Upper lobe of left lung (tissue), 4 donors: ENCODE measurements at regions not wholly inside any gene's neighbourhood (a gene's known extent, or its start where the extent isn't known, plus 50 kb on each side); places are given as distances from the start of the nearest gene placed in this dataset.

Experiments used
- EP300 ChIP-seq, 4 donors: sonication (generic); formaldehyde crosslinking; IDR thresholded peaks; one replicate each; pipeline ENCODE4 v1.5.1; 2017; ENCODE audit warnings: antibody characterized with exemption in 4 of 4, control low read depth in 2 of 4
- POLR2A ChIP-seq, 4 donors: fragments of 450-650 bp; IDR thresholded peaks; one replicate each; pipeline ENCODE4 v1.5.1; 2016 to 2017; ENCODE audit warnings: antibody characterized with exemption in 4 of 4, mild to moderate bottlenecking in 2 of 4
- POLR2AphosphoS5 ChIP-seq, 2 donors: sonication (generic); formaldehyde crosslinking; IDR thresholded peaks; one replicate each; pipeline ENCODE4 v1.5.1; 2017; ENCODE audit warnings: antibody characterized with exemption in 2 of 2
- TF ChIP-seq, protein P1 (sequence below), 6 experiments: fragments of 450-650 bp in 4 of 6; fragments of 200-600 bp in 2 of 6; sonication (generic) in 2 of 6; IDR thresholded peaks; one replicate each; pipeline ENCODE4 v1.5.1; 2016 to 2019; ENCODE audit warnings: antibody characterized with exemption in 6 of 6

DNA sequence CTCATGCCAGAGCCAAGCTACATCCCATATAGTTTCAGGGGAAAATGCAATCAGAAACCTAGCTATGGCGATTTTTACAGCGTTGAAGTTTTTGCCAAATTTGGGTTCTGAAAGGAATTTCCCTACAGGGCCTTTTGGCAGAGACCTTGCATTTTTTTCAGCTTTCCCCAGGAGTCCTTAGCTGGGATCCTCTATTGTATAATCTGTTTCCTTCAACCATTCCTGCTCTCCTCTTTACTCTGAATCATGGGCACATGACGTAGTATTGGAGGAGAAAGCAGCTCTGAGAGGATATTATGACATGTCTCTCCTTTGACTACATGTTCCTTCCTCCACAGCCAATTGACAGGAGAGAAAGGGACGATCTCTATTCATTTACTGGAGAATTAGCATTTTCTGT lies 118.5 kb upstream of the ERCC6L2 start:
- TF ChIP-seq EP300 (IDR thresholded peaks at IDR 0.05) (no peak), POLR2A (IDR thresholded peaks at IDR 0.05) (no peak), POLR2AphosphoS5 (IDR thresholded peaks at IDR 0.05) (no peak)
- TF ChIP-seq, protein P1, sequence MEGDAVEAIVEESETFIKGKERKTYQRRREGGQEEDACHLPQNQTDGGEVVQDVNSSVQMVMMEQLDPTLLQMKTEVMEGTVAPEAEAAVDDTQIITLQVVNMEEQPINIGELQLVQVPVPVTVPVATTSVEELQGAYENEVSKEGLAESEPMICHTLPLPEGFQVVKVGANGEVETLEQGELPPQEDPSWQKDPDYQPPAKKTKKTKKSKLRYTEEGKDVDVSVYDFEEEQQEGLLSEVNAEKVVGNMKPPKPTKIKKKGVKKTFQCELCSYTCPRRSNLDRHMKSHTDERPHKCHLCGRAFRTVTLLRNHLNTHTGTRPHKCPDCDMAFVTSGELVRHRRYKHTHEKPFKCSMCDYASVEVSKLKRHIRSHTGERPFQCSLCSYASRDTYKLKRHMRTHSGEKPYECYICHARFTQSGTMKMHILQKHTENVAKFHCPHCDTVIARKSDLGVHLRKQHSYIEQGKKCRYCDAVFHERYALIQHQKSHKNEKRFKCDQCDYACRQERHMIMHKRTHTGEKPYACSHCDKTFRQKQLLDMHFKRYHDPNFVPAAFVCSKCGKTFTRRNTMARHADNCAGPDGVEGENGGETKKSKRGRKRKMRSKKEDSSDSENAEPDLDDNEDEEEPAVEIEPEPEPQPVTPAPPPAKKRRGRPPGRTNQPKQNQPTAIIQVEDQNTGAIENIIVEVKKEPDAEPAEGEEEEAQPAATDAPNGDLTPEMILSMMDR (IDR thresholded peaks at IDR 0.05): no peak
